ENCODE measurements at regions not wholly inside any gene's neighbourhood (a gene's known extent, or its start where the extent isn't known, plus 50 kb on each side); places are given as distances from the start of the nearest gene placed in this dataset.

DNA sequence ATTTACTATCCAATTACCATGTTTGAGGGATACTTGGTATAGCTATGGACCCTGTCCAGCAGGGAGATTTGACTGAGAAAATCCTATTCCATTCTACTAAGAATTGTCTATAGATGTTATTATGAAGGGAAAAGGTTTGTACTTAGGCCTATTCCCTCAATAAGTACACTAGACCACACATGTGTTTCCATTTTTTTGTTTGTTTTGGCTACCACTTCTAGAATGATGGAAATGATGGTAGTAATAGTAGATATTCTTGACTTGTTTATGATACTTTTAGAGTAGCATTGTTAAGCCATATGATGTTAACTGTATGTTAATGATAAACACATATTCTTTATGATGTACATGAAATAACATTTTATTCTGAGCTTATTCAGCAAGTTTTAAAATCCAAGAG is 144.8 kb downstream of the OGFRL1 start:
- no peak for DNase-seq

DNA sequence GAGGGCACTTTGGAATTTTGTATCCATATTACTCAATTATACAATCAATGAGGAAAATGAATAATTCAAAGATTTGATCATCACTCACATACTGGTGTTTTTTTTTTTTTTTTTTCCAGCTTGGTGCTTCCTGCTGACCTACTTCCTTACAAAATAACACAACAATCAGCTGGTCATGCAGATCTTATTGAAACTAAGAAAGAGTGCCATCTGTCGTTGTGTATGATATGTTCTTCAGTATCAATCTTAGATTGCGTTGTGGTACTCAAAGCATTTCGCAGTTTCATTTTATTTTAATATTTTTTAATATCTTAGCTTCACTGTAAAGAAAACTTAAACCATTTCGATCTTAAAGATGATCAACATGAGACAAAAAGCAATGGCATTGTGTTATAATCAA is 155.6 kb downstream of the OGFRL1 start:
- DNase-seq = no peak

DNA sequence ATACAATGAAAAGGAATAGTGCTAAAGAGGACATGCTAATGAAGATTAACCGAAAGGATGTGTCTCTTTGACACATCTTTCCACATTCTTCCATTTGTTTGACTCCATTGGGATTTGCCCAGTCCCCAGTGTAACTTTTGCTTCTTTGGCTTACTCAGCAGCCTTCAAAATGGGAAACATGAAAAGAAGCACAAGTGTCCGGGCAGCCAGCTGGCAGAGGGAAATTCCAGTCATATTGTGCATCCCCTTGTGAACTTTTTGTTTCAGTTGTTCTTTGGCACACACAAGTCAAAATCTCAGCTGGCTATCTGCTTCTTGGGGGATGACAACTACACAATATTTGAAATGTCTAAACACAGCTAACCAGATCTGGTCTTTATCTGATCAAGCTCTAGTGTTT is 157.4 kb downstream of the OGFRL1 start:
- DNase-seq = peak; percentile 27

DNA sequence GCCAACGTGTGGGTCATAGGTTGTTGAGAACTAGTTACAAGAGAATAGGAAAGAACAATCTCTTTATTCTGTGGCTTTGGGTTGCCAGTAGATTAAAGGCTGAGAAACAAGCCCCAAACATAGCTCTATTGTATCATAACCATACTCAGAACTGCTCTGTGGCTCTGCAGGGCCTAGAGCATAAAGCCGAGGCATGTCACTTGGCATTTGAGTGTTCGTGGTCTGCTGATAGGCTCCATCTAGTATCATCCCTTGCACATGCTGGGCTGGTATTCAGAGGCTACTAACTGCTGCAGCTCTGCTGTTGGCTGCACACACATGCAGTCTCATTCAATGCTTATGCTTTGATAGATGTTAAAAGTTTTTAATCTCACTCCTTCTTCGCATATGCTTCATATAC is 157.9 kb downstream of the OGFRL1 start:
- DNase-seq = peak; percentile 4

DNA sequence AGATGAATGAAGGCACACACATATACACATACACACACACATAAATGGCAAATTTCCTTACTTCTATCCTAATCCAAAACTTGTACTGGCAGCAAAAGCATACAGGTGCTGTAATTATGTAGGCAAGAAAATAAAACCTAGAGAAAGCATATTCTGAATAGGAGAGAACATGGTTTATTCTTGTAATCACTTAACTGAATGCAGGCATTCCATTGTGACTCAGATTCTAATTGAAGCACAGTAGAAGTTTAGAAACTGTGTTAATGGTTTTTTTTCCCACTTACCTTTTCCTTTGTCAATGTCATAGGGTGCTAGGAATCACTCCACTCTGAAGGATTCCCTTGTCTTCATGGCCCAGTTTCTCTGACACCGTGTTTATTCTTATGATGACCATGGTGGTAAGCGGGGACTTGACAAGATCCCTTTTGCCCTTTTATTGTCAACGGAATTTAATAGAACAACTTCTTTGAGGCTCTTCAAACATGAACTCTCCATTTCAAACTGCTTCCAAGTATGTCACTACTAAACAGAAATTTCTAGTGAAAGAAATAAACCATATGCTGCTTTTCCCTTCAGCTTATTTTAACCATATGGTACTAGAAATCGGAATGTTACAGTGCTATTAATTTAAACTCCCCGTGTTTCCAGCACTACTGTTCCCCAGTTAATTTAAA is 164.2 kb downstream of the OGFRL1 start:
- DNase-seq = no peak

DNA sequence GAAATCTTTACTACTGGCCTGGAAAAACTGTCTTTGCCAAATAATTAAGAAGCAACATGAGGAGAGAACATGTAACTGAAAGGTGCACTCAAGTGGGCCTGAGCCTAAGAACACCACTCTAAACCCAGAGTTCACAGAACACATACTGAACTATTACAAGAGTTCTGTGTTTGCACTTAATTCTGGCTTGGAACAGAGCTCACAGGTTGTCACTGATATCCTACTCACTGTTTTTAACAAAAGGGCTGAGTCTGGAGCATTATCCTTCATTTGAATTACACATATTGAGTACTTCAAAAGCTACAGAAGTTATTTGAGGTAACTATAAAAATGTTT is 164.7 kb downstream of the OGFRL1 start:
- DNase-seq = no peak

DNA sequence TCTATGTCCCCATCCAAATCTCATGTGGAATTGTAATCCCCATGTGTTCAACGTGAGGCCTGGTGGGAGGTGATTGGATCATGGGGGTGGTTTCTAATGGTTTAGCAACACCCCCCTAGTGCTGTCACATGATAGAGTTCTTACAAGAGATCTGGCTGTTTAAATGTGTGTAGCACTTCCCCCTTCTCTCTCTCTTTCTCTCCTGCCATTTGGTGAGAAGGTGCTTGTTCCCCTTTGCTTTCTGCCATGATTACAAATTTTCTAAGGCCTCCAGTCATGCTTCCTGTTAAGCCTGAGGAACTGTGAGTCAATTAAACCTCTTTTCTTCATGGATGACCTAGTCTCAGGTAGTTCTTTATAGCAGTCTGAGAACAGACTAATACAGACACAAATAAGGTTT is 165.4 kb downstream of the OGFRL1 start:
- no peak for DNase-seq

DNA sequence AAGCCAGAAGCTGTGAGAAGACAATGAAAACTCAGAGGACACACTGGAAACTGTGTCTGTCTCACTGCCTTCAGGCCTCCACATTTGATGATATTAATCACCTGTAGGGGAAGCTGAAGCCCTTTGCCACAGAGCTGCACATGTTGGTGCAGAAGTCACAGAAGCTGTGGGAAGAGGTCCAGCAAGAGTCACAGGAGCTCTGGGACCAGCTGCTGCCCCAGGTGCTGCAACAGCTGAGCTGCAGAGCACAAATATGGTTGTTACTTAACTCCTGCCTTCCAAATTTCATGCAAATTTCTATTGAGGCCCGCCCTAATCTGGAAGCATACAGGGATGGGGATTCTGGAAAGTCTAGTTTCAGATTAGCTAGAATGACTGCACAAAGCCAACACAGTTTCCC is 169.3 kb downstream of the OGFRL1 start:
- DNase-seq = no peak

DNA sequence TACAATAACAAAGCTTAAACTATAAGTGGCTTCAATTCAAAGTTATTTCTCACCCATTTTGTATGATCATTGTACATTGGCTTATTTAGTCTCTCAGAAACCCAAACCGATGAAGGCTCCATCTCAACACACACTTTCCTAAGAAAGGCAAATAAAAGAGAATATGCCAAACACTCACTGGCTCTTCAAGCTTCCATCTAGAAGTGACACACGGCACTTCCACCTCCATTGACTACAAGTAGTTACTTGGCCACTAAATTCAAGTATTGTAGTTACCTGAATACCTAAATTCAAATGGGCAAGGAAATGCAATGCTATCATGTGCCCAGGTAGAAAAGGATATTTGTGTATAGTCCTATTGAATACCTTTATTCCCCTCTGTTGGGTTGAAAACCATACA is 170.6 kb downstream of the OGFRL1 start:
- DNase-seq = no peak

DNA sequence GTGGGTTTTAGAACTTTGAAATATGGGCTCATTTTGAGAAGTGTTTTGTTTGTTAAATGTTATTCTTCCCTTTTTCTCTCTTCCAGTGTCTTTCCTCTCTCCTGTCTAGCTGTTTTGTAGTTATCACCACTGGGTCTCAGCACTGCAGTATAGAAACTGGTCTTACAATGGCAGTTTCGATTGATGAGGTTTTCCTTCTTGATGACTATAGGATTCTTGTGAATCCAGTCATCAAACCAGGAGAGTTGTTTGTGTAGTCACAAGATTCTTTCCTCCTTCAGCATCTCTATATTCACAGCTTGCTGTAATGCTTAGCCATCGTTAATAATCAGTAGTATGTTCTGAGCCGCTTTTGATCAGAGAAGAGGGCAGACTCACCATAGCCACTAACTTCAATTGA is 172.3 kb downstream of the OGFRL1 start:
- peak; percentile 33 for DNase-seq

DNA sequence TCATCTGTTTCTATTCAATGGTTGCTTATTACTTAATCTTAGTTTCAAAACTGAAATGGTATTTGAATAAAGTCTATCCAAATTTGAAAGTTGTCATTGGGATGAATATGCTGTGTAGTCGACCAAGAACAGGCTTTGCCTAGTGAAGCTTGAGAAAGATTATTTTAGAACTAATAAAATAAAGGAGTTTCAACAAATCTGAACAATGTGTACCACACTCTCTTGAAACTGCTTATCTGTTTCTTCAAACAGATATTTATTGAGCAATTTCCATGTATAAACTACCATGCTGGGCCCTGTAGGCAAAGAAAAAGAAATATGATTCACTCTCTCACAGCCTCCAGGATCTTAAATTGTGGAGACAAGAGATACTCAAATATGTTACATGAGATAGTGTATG is 174.4 kb downstream of the OGFRL1 start:
- no peak for DNase-seq

DNA sequence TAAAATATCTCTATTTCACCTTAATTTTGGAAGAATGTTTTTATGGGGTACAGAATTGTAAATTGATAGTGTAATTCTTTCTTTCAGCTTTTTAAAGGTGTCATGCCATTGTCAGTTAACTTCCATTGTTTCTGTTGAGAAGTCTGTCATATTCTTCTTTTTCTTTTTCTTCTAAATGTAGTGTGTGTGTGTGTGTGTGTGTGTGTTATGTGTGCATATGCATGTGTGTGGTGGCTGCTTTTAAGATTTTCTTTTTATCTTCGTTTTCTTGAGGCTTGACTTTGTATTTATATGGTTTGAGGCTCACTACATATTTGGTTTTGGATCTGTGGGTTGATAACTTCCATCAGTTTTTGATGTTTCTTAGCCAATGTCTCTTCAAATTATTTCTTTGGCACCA is 176.5 kb downstream of the OGFRL1 start:
- DNase-seq = no peak

DNA sequence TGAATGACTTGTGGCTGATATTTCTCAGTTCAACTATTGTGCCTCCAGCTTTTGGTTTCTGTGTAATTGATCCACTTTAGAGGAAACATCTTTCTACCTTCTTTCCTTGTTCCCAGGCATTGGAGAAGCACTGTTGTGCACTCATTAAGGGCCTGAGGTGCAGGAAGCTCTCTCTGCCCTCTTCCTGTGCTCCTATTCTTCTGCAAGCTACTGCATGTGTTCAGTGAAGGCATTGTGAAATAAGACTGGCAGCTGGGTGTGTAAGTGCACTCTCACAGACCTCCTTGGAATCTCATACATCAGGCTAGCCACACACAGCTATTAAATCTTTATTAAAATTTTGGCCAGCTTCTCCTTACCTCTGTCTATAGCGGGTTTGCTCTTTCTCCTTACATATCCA is 177.8 kb downstream of the OGFRL1 start:
- DNase-seq = no peak

DNA sequence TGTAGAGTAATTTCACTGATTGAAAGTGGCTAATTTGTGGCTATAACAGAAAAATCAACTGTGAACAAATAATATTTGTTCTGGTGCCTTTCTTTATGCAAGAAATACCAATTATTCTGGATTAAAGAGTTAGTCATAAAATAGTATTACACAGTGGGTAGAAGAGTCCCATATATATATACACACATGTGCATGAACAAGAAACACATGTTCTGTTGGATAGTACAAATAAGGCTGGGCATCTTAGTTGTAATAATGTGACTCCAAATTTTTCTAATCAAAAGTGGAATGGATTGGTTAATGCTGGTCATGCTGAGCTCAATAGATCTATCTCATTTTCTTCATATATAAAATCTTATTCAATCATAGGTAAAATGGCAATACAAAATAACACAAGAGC is 179.4 kb downstream of the OGFRL1 start:
- DNase-seq = no peak

DNA sequence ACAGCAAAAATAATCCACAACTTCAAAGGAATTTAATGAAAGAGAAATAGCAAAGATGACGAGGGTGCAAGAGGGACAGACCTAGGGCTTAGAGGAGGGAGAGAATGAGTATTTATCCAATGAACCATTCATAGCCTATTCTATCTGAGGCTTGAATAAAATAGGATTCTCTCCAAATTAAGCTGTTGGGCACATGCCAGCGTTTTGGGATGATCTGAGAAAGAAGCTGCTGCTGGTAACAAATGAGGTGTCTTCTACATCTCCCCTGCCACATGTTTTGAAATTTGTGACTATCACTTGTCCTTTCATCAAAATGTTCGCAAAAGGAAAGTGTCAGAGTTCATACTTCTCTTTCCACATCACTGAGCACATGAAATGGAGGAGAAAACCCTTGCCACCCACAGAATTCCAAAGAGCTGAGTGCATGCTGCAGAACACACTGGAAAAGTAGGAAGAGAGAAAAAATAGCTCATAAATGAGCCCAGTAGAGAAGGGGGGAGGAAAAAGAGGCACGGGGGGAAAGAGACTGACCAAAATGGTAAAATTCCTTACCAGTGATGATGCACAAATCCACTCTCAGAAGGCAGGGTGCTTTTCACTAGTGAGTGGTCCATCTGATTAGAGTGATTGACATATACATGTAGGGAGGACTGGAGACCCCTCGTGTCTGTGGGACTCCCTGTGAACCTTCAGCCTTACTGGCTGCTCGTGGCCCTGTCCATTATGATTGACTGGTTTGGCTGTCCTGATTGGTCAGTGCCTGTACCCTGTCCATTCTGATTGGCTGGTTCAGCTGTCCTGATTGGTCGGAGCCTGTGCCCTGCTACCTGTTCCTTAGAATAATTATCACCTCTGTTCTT is 180.5 kb downstream of the OGFRL1 start:
- peak; percentile 93 for DNase-seq

DNA sequence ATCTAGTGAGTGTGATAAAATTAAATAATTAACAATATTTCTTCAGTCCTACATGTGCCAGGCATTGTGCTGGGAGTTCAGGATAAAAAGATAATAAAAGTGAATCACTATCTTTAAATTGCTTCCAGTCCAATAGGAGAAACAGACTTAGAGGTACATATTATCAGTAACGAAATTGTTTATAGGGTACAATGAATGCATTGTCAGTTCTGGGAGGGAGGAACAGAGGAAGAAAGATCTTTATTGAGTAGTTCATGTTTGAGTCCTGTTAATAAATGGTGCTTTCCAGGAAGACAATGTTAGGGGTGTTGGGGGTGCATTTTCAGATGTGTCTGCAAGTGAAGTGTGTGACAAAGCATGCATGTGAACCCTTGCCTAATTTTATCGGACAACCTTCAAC is 183.1 kb downstream of the OGFRL1 start:
- no peak for DNase-seq

DNA sequence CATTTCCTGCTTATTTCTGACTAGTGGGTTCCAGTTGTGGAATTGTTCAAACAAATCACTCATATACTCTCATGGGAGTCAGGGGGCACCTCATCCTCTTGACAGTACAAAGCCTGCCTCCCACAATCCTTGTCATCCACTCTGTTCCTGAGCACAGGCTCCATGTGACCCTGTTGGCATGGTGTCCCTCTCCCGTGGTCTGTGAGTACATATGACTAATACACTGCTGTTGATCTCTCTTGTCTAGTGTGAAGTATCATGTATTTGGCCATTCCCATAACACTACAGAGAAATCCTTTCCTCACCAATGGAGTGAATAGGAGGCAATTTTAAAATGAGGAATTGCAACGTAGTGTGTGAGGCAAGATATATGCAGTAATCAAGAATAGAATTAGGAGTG is 185.3 kb downstream of the OGFRL1 start:
- DNase-seq = peak; percentile 85

DNA sequence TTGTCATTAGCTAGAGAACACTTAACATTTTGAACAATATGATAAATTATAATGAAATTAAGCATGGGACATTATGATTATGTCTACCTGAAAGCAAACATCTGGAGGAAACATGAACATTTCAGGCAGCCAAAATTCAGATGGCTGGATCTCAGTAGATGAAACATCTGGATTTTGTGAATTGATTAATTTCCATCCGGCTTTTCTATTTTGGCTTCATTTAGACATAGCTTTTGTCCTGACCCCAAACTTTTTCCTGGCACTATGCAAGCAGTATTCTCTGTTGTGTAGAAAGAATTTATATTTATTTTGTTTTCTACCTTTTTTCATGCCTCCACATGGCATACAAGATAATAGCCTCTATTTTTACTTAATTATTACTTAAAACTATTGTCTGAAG is 186.3 kb downstream of the OGFRL1 start:
- DNase-seq = no peak

DNA sequence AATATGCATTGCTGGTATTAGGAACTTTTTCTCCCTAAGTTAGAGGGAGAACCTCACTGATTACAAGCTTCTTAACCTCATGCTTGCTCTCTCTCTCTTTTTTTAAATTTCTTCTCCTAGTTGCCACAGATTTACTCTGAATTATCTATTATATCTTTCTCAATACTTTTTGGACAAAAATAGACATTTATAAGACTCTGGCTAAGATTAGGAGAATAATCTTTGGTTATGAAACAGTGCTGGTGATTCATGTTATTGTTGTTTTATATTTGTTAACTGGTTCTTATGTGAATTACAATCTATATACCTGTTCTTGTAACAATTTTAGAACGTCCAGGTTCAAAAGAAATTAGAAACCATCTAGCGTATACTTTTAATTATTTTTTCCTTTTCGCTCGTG is 187.8 kb downstream of the OGFRL1 start:
- no peak for DNase-seq

DNA sequence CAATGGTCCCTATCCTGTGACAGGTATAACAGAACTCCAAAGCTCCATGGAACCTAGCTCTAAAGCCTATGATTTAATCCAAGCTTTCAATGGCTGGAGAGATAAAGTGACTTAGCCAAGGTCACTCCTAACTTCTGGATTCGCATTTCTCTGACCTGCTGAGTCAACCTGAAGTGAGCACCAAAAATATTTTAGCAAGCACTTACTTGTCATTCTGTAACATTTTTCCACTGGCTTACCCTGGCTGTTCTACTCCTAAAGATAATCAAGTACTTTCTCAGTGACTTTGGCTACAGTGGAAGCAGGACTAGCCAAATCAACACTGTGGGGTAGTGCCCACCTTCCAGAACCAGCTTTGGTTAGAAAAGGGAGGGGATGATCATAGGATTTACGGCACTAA is 188.3 kb downstream of the OGFRL1 start:
- DNase-seq = no peak

DNA sequence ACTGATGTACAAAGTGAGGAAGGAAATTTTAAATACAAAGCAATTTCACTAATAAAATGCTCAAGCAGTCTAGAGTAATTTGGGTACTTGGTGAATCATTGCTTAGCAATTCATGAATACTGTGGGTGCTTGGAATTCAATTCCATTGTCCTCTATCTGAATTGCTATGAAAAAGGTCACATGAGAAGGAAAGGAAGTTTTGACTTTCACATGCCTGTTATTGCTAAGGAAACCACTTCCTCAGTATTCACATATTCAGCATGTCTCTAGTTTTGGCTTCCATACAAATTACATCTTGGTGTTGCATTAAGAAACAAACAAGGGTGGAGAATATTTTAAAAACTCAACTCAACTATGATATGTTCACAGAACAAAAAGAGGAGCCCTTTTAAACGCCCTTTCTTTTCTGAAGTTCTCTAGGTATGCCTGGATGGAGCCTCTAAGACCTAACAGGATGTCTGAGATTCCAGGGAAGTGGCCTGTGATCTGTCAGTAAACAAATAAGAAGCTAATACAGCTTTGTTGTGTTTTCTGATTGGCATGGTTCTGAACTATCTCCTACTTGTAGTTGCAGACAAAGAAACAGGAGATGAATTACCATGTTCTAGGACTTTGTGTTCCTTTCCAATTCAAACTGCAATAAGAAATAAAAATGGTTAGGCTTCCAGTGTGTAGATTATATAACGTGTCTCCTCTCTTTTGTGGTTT is 190.4 kb downstream of the OGFRL1 start:
- peak; percentile 93 for DNase-seq

DNA sequence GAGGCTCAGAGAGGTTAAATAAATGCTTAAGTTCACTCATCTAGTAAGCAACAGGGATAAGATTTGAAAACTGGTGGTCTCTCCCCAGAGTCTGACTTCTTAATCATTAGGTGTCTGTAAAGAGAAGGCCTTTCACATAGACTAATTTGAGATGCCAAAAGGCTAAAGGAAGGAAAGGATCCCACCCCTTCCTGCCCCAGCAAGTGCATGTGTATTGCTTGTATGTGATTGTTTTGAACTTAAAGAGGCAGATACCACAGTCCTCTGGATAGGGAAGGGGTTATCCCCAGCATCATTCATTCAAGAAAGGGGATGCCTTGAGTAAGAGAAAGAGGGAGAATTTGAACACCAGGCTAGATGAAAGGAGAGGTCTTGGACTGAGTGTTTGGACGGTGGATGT is 192.0 kb downstream of the OGFRL1 start:
- no peak for DNase-seq

DNA sequence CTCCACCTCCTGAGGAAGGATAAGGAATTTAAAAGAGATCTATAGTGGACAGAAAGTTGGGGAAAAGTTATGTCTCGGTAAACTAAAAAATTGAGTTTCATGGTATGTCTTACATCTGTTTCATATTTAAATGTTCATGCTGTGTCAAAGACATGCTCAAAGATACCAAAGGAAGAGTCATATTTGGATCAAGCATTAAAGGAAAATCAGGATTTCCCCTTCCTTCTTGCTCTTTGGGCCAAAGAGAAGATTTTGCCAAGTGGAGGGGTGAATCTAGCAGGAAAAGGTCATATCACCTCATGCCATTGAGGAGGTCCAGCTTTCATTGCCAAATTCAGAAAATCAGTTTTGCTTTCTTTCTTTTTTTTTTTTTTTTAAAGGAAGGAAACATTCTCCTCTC is 192.4 kb downstream of the OGFRL1 start:
- peak; percentile 29 for DNase-seq

DNA sequence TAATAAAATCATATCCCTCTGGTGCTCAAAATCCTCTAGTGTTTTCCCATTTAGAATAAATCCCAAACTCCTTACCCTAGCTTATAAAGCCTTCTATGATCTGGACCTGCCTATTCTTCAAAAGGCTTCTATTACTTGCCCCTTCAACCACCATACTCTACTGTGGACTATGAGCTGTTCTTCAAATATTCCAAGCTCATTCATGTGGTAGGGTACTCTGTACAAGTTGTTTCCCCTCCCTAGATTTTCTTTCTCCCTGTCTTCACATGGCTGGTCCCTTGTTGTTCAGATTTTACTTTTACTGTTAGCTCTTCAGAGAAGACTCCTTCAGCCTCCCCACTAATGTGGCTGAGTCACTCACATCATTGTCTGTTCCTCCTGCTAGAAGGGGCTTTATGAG is 193.2 kb downstream of the OGFRL1 start:
- no peak for DNase-seq
